Germinal center (tissue), 1 donor: ENCODE measurements at regions not wholly inside any gene's neighbourhood (a gene's known extent, or its start where the extent isn't known, plus 50 kb on each side); places are given as distances from the start of the nearest gene placed in this dataset.

ENCODE experiments used
- DNase-seq: peaks from one replicate; pipeline ENCODE4 v3.0.0; 2012; ENCODE audit warnings: mixed read lengths, low spot score

- no peak for DNase-seq
Measured at GRCh38 chr4:19910861-19911525, 340.7 kb upstream of the SLIT2 start.

- no peak for DNase-seq
Measured at GRCh38 chr4:19905024-19905423, 346.7 kb upstream of the SLIT2 start.

- no peak for DNase-seq
Measured at GRCh38 chr4:19888587-19888986, 363.1 kb upstream of the SLIT2 start.

- no peak for DNase-seq
Measured at GRCh38 chr4:19883841-19884240, 367.9 kb upstream of the SLIT2 start.

- no peak for DNase-seq
Measured at GRCh38 chr4:19880206-19880605, 371.5 kb upstream of the SLIT2 start.

- no peak for DNase-seq
Measured at GRCh38 chr4:19879330-19879729, 372.4 kb upstream of the SLIT2 start.

- DNase-seq = no peak
Measured at GRCh38 chr4:19857991-19858390, 393.7 kb upstream of the SLIT2 start.

GRCh38 chr4:19857380-19857779 is 394.3 kb upstream of the SLIT2 start:
- no peak for DNase-seq

GRCh38 chr4:19850909-19851308 is 400.8 kb upstream of the SLIT2 start:
- DNase-seq = no peak

- DNase-seq = no peak
Measured at GRCh38 chr4:19844446-19844845, 407.3 kb upstream of the SLIT2 start.

GRCh38 chr4:19842471-19842870 is 409.2 kb upstream of the SLIT2 start:
- no peak for DNase-seq

GRCh38 chr4:19838858-19839257 is 412.8 kb upstream of the SLIT2 start:
- DNase-seq = no peak

- DNase-seq = no peak
Measured at GRCh38 chr4:19835429-19835828, 416.3 kb upstream of the SLIT2 start.

- no peak for DNase-seq
Measured at GRCh38 chr4:19832411-19832810, 419.3 kb upstream of the SLIT2 start.

GRCh38 chr4:19831644-19832285 is 419.9 kb upstream of the SLIT2 start:
- DNase-seq = no peak

- no peak for DNase-seq
Measured at GRCh38 chr4:19829101-19829500, 422.6 kb upstream of the SLIT2 start.

- DNase-seq = no peak
Measured at GRCh38 chr4:19823781-19824180, 427.9 kb upstream of the SLIT2 start.

GRCh38 chr4:19819737-19820136 is 432.0 kb upstream of the SLIT2 start:
- DNase-seq = no peak

GRCh38 chr4:19809989-19810388 is 441.7 kb upstream of the SLIT2 start:
- DNase-seq = no peak

- DNase-seq = no peak
Measured at GRCh38 chr4:19807505-19807904, 444.2 kb upstream of the SLIT2 start.

GRCh38 chr4:19806865-19807264 is 444.8 kb upstream of the SLIT2 start:
- no peak for DNase-seq

GRCh38 chr4:19803406-19803805 is 448.3 kb upstream of the SLIT2 start:
- DNase-seq = no peak

- no peak for DNase-seq
Measured at GRCh38 chr4:19793831-19794230, 457.9 kb upstream of the SLIT2 start.
